GM12878 (cell line): ENCODE measurements at regions not wholly inside any gene's neighbourhood (a gene's known extent, or its start where the extent isn't known, plus 50 kb on each side); places are given as distances from the start of the nearest gene placed in this dataset.

Experiments used
- ATAC-seq: fragments of 200-7000 bp; cut with Tn5 transposase; 3 replicates; pipeline ENCODE4 v1.9.1; 2020; ENCODE audit warnings: mild to moderate bottlenecking, moderate library complexity
- BruUV-seq: library from RNA; stranded (reverse); fragments of 400-500 nt; replicated peaks from 2 replicates; lab custom pipeline; 2021; lab: Mats Ljungman, UMichigan
- CTCF ChIA-PET: fragments of 300-600 bp; sonication (Branson Sonifier 250); formaldehyde crosslinking; extraction: SDS; loops from one replicate; lab custom pipeline; 2021; ENCODE audit warnings: inconsistent platforms; lab: Yijun Ruan, JAX
- POLR2A ChIA-PET: fragments of 350-600 bp; formaldehyde crosslinking; extraction: SDS; loops from one replicate; lab custom pipeline; 2021; ENCODE audit warnings: inconsistent platforms; lab: Charles Lee
- RAD21 ChIA-PET: fragments of 300-600 bp; sonication (Branson Sonifier 250); formaldehyde crosslinking; loops from one replicate; lab custom pipeline; 2023; ENCODE audit warnings: antibody characterized with exemption; ENCODE audit not compliant: unreplicated experiment; lab: Charles Lee
- SMC1A ChIA-PET: fragments of 300-600 bp; sonication (Branson Sonifier 250); formaldehyde crosslinking; loops from one replicate; lab custom pipeline; 2023; ENCODE audit not compliant: unreplicated experiment, uncharacterized antibody; lab: Charles Lee
- DNase-seq: peaks from one replicate; pipeline ENCODE4 v3.0.0-alpha.2; 2011; ENCODE audit warnings: low read depth, low spot score
- FAIRE-seq: peaks from 3 replicates; lab custom pipeline; 2011; peaks lifted over from hg19 to GRCh38; lab: Jason Lieb, UNC
- H2AFZ ChIP-seq: 2 replicates; pipeline ENCODE4 v1.6.0; 2011; ENCODE audit warnings: low read depth, low read length, control low read depth; ENCODE audit not compliant: control insufficient read depth
- H3K27ac ChIP-seq: 2 replicates; pipeline ENCODE4 v1.5.1; 2011; ENCODE audit warnings: control low read depth; ENCODE audit not compliant: control insufficient read depth, insufficient read depth
- H3K27me3 ChIP-seq, 2 experiments: replicated peaks in 1 of 2; 2 replicates each; pipeline versions ENCODE4 v1.6.0 to v1.6.1; 2011; ENCODE audit warnings: low read length in 1 of 2; ENCODE audit not compliant: control insufficient read depth in 2 of 2, insufficient read depth in 2 of 2
- H3K36me3 ChIP-seq, 2 experiments: 2 replicates each; pipeline ENCODE4 v1.5.1; 2011; ENCODE audit warnings: low read length in 1 of 2; ENCODE audit not compliant: control insufficient read depth in 2 of 2, insufficient read depth in 2 of 2
- H3K4me1 ChIP-seq: 2 replicates; pipeline ENCODE4 v1.6.1; 2011; ENCODE audit warnings: mild to moderate bottlenecking, low read length, moderate library complexity, mixed read lengths; ENCODE audit not compliant: control insufficient read depth, insufficient read depth
- H3K4me2 ChIP-seq: 2 replicates; pipeline ENCODE4 v1.6.0; 2011; ENCODE audit warnings: control low read depth; ENCODE audit not compliant: control insufficient read depth, insufficient read depth
- H3K4me3 ChIP-seq: fragments of 200-600 bp; sonication (generic); 2 replicates; pipeline ENCODE4 v1.5.1; 2016
- H3K79me2 ChIP-seq: 2 replicates; pipeline ENCODE4 v1.6.0; 2011; ENCODE audit warnings: low read length; ENCODE audit not compliant: control insufficient read depth, insufficient read depth
- H3K9ac ChIP-seq: 2 replicates; pipeline ENCODE4 v1.8.0; 2011; ENCODE audit warnings: low read length, control low read depth, mixed read lengths; ENCODE audit not compliant: control insufficient read depth, insufficient read depth
- H3K9me3 ChIP-seq: replicated peaks from 3 replicates; pipeline ENCODE4 v1.5.1; 2011; ENCODE audit warnings: mild to moderate bottlenecking, low read length; ENCODE audit not compliant: control insufficient read depth, insufficient read depth
- H4K20me1 ChIP-seq: 2 replicates; pipeline ENCODE4 v1.6.0; 2011; ENCODE audit not compliant: control insufficient read depth, insufficient read depth
- E2F8 ChIP-seq: fragments of 450-650 bp; IDR thresholded peaks from 2 replicates; pipeline ENCODE4 v1.6.1; 2018; ENCODE audit warnings: mild to moderate bottlenecking, low read depth, moderate library complexity; ENCODE audit not compliant: partially characterized antibody
- ESRRA ChIP-seq: IDR thresholded peaks from 2 replicates; pipeline ENCODE4 v1.6.1; 2012; ENCODE audit warnings: mild to moderate bottlenecking, low read length, improper control_type of control experiment
- HDAC2 ChIP-seq: fragments of 200-600 bp; sonication (generic); IDR thresholded peaks from 2 replicates; pipeline ENCODE4 v1.6.1; 2017
- IRF5 ChIP-seq: fragments of 450-650 bp; IDR thresholded peaks from 2 replicates; pipeline ENCODE4 v1.6.1; 2017; ENCODE audit warnings: borderline replicate concordance
- JUND ChIP-seq: IDR thresholded peaks from 2 replicates; pipeline ENCODE4 v1.6.1; 2012; ENCODE audit warnings: low read depth, mild to moderate bottlenecking, low read length, improper control_type of control experiment, moderate library complexity
- MEF2B ChIP-seq: fragments of 450-650 bp; IDR thresholded peaks from 2 replicates; pipeline ENCODE4 v1.6.1; 2018; ENCODE audit warnings: mild to moderate bottlenecking, moderate library complexity; ENCODE audit not compliant: partially characterized antibody, poor library complexity, severe bottlenecking
- NR2C1 ChIP-seq: fragments of 450-650 bp; IDR thresholded peaks from 2 replicates; pipeline ENCODE4 v1.6.1; 2017; ENCODE audit warnings: antibody characterized with exemption, mild to moderate bottlenecking, moderate library complexity
- NR2F1 ChIP-seq: fragments of 450-650 bp; conservative IDR thresholded peaks from 2 replicates; pipeline ENCODE4 v1.6.1; 2017; ENCODE audit warnings: mild to moderate bottlenecking
- POLR2AphosphoS2 ChIP-seq: IDR thresholded peaks from 2 replicates; pipeline ENCODE4 v1.6.1; 2011; ENCODE audit warnings: low read depth, mild to moderate bottlenecking, low read length, improper control_type of control experiment, moderate library complexity
- POU2F2 ChIP-seq: IDR thresholded peaks from 3 replicates; pipeline ENCODE4 v1.6.1; 2011; ENCODE audit warnings: low read depth, mild to moderate bottlenecking, low read length, borderline replicate concordance
- SREBF1 ChIP-seq: IDR thresholded peaks from 2 replicates; pipeline ENCODE4 v1.6.1; 2012; ENCODE audit warnings: mild to moderate bottlenecking, low read length
- ZBED1 ChIP-seq: IDR thresholded peaks from 2 replicates; pipeline ENCODE4 v1.6.1; 2016; ENCODE audit warnings: borderline replicate concordance
- ZNF622 ChIP-seq: fragments of 450-650 bp; IDR thresholded peaks from 2 replicates; pipeline ENCODE4 v1.6.1; 2017; ENCODE audit warnings: mild to moderate bottlenecking, inconsistent platforms
- WGBS: methylation state at CpG from one replicate; pipeline ENCODE4 v1.1.6; 2016; ENCODE audit warnings: low lambda C conversion rate; ENCODE audit not compliant: insufficient replicate concordance, insufficient coverage; ENCODE audit errors: missing lambda C conversion rate; 5-methylcytosine and 5-hydroxymethylcytosine counted together
- in situ Hi-C: fragments of 300-500 bp; cut with MboI; formaldehyde crosslinking; loops from 9 replicates; pipeline ENCODE4 v1.14.3; 2018; ENCODE audit warnings: mixed read lengths
- intact Hi-C: fragments of 100-400 bp; cut with micrococcal nuclease; formaldehyde crosslinking; loops from one replicate; pipeline ENCODE4 v1.14.2; 2022; ENCODE audit not compliant: unreplicated experiment

- H3K27ac ChIP-seq = no peak overlapping the region
- H3K4me1 ChIP-seq = no peaks in the 10 kb centered on the region
- FAIRE-seq = no peak
- TF ChIP-seq POLR2AphosphoS2 (no peak), E2F8 (no peak), SREBF1 (no peak), JUND (no peak), MEF2B (no peak), HDAC2 (no peak), ESRRA (no peak), IRF5 (no peak), ZBED1 (no peak), ZNF622 (no peak), POU2F2 (no peak), NR2C1 (no peak), NR2F1 (no peak)
- H3K4me3 ChIP-seq = no peak overlapping the region
- H4K20me1 ChIP-seq = no peaks in the 10 kb centered on the region; the same call in 1 of the 2 replicates
- ChIA-PET POLR2A (no interaction called here), RAD21 (no interaction called here), SMC1A (no interaction called here), CTCF (no interaction called here)
- H3K27me3 ChIP-seq = no peaks in the 10 kb centered on the region
- no peaks in the 10 kb centered on the region for H3K79me2 ChIP-seq
- no TSS peak for BruUV-seq
- intact Hi-C loops (no loop called here), in situ Hi-C loops (no loop called here)
- H3K36me3 ChIP-seq = no peaks in the 10 kb centered on the region
- no peak for DNase-seq
- no peak for ATAC-seq
- WGBS = 34% methylated on average over 10 of the region's 10 CpGs
- no peak overlapping the region for H3K4me2 ChIP-seq
- H2AFZ ChIP-seq = no peak overlapping the region
- no peaks in the 10 kb centered on the region for H3K9me3 ChIP-seq
- no peak overlapping the region for H3K9ac ChIP-seq
Observed at GRCh38 chr7:155914341-155914740, 102.1 kb upstream of the SHH start.
